Panc1 (cell line): ENCODE measurements at regions not wholly inside any gene's neighbourhood (a gene's known extent, or its start where the extent isn't known, plus 50 kb on each side); places are given as distances from the start of the nearest gene placed in this dataset.

ENCODE experiments used
- ATAC-seq: fragments of 200-7000 bp; cut with Tn5 transposase; 2 replicates; pipeline ENCODE4 v1.9.1; 2020; ENCODE audit warnings: mild to moderate bottlenecking, moderate library complexity
- BruUV-seq: library from RNA; stranded (reverse); fragments of 400-500 nt; replicated peaks from 2 replicates; lab custom pipeline; 2021; lab: Mats Ljungman, UMichigan
- CTCF ChIA-PET: fragments of 300-600 bp; sonication (Branson Sonifier 250); formaldehyde crosslinking; loops from one replicate; lab custom pipeline; 2022; ENCODE audit warnings: antibody characterized with exemption; lab: Charles Lee
- POLR2A ChIA-PET: fragments of 300-600 bp; sonication (Branson Sonifier 250); formaldehyde crosslinking; loops from one replicate; lab custom pipeline; 2022; ENCODE audit warnings: antibody characterized with exemption; lab: Charles Lee
- DNase-seq: peaks from one replicate; pipeline ENCODE4 v3.0.0-alpha.2; 2010; ENCODE audit warnings: low read depth, low spot score
- H3K27ac ChIP-seq: 2 replicates; pipeline ENCODE4 v1.5.1; 2011; ENCODE audit warnings: mild to moderate bottlenecking, low read length, inconsistent platforms
- H3K27me3 ChIP-seq: fragments of 200-500 bp; sonication (Bioruptor generic); 2 replicates; pipeline ENCODE4 v1.6.0; 2014; ENCODE audit warnings: low read length, inconsistent platforms; ENCODE audit not compliant: control insufficient read depth, insufficient read depth
- H3K36me3 ChIP-seq: fragments of 200-500 bp; sonication (Bioruptor generic); 2 replicates; pipeline ENCODE4 v1.5.1; 2014; ENCODE audit warnings: inconsistent platforms, mild to moderate bottlenecking, low read length, moderate library complexity; ENCODE audit not compliant: control insufficient read depth, insufficient read depth
- H3K4me1 ChIP-seq: 2 replicates; pipeline ENCODE4 v1.5.1; 2011; ENCODE audit warnings: inconsistent platforms, mild to moderate bottlenecking, low read length, moderate library complexity; ENCODE audit not compliant: control insufficient read depth, insufficient read depth
- H3K4me3 ChIP-seq, 2 experiments: 2 replicates each; pipeline ENCODE4 v1.5.1; 2011 to 2012; ENCODE audit warnings: low read depth in 2 of 2, low read length in 2 of 2, mild to moderate bottlenecking in 2 of 2, inconsistent platforms in 1 of 2, moderate library complexity in 1 of 2
- H3K9me3 ChIP-seq: fragments of 200-500 bp; sonication (Bioruptor generic); 2 replicates; pipeline ENCODE4 v1.5.1; 2014; ENCODE audit warnings: low read depth, mild to moderate bottlenecking, inconsistent platforms, low read length, moderate library complexity; ENCODE audit not compliant: control insufficient read depth, insufficient read depth
- CTCF ChIP-seq: fragments of 450-650 bp; IDR thresholded peaks from 2 replicates; pipeline ENCODE4 v1.5.1; 2017; ENCODE audit warnings: mild to moderate bottlenecking
- POLR2AphosphoS5 ChIP-seq: IDR thresholded peaks from 2 replicates; pipeline ENCODE4 v1.6.1; 2012; ENCODE audit warnings: mild to moderate bottlenecking, low read depth, low read length, moderate library complexity
- REST ChIP-seq, 2 experiments: IDR thresholded peaks; 2 replicates each; pipeline ENCODE4 v1.6.1; 2011 to 2012; ENCODE audit warnings: low read depth in 2 of 2, control low read depth in 1 of 2, low read length in 1 of 2, mild to moderate bottlenecking in 1 of 2, moderate library complexity in 1 of 2; ENCODE audit not compliant: insufficient read depth in 1 of 2
- SIN3A ChIP-seq: IDR thresholded peaks from 2 replicates; pipeline ENCODE4 v1.6.1; 2012; ENCODE audit warnings: low read depth, mild to moderate bottlenecking, low read length, moderate library complexity, borderline replicate concordance; ENCODE audit not compliant: insufficient read depth
- TCF7L2 ChIP-seq: IDR thresholded peaks from 2 replicates; pipeline ENCODE4 v1.6.1; 2011; ENCODE audit warnings: mild to moderate bottlenecking, low read depth, low read length, inconsistent platforms
- in situ Hi-C: cut with HindIII; loops from 2 replicates; pipeline ENCODE4 v1.10.0; 2016; ENCODE audit warnings: low sequenced_read_pairs, low pct_unique_long_range_greater_than_20kb
- intact Hi-C: fragments of 100-400 bp; cut with micrococcal nuclease; formaldehyde crosslinking; loops from one replicate; pipeline ENCODE4 v1.10.0; 2022; ENCODE audit not compliant: unreplicated experiment

- no peak overlapping the region for H3K27ac ChIP-seq
- POLR2A ChIA-PET: no interaction called here
Measured at GRCh38 chr9:13020146-13021040, 245.6 kb downstream of the LURAP1L start.

GRCh38 chr9:13022756-13023155 is 247.9 kb downstream of the LURAP1L start:
- TF ChIP-seq CTCF (no peak), SIN3A (no peak), POLR2AphosphoS5 (no peak), TCF7L2 (no peak), REST (IDR thresholded peaks at IDR 0.05; ENCODE audit: insufficient read depth in 1 of 2, low read depth in 2 of 2, low read length in 1 of 2) (no peak)
- ChIA-PET POLR2A (no interaction called here), CTCF (no interaction called here)
- intact Hi-C loops (no loop called here), in situ Hi-C loops (no loop called here)
- DNase-seq: no peak
- no peak for ATAC-seq
- Histone ChIP-seq H3K9me3 (no peaks in the 10 kb centered on the region), H3K27ac (no peak overlapping the region), H3K27me3 (no peaks in the 10 kb centered on the region), H3K4me3 (no peak overlapping the region), H3K4me1 (no peaks in the 10 kb centered on the region), H3K36me3 (no peaks in the 10 kb centered on the region)
- BruUV-seq: no TSS peak

More at GRCh38 chr9:13020146-13021040, 245.6 kb downstream of the LURAP1L start:
- Histone ChIP-seq H3K4me1 (no peaks in the 10 kb centered on the region), H3K9me3 (no peaks in the 10 kb centered on the region), H3K4me3 (no peak overlapping the region), H3K36me3 (no peaks in the 10 kb centered on the region), H3K27me3 (no peaks in the 10 kb centered on the region)
- in situ Hi-C loops: no loop called here
- ATAC-seq (no peak), DNase-seq (no peak)
- TF ChIP-seq REST (IDR thresholded peaks at IDR 0.05; ENCODE audit: insufficient read depth in 1 of 2, low read depth in 2 of 2, low read length in 1 of 2) (no peak), POLR2AphosphoS5 (no peak), CTCF (no peak), TCF7L2 (no peak), SIN3A (no peak)
- BruUV-seq: no TSS peak
- intact Hi-C loops: no loop called here
- CTCF ChIA-PET: no interaction called here
